Transverse colon (tissue), 4 donors: ENCODE measurements at regions not wholly inside any gene's neighbourhood (a gene's known extent, or its start where the extent isn't known, plus 50 kb on each side); places are given as distances from the start of the nearest gene placed in this dataset.
"Not testable (repeated sequence)": the region's sequence is repeated elsewhere in the genome, so short reads cannot be mapped to it uniquely, and the experiment has no call there.

Experiments used
- CTCF ChIP-seq, 5 experiments: fragments of 200-600 bp in 3 of 5; fragments of 450-650 bp in 2 of 5; sonication (generic) in 3 of 5; IDR thresholded peaks; 1 replicate in 2 of 5; 2 replicates in 3 of 5; pipeline ENCODE4 v1.5.1; 2016 to 2017; ENCODE audit warnings: antibody characterized with exemption in 5 of 5, inconsistent platforms in 3 of 5, mild to moderate bottlenecking in 2 of 5, moderate library complexity in 1 of 5
- POLR2A ChIP-seq: fragments of 450-650 bp; IDR thresholded peaks from one replicate; pipeline ENCODE4 v1.6.1; 2016; ENCODE audit warnings: antibody characterized with exemption, mild to moderate bottlenecking, moderate library complexity
- POLR2AphosphoS5 ChIP-seq, 3 donors: sonication (generic); formaldehyde crosslinking; IDR thresholded peaks; one replicate each; pipeline ENCODE4 v1.6.1; 2016; ENCODE audit warnings: antibody characterized with exemption in 3 of 3

- TF ChIP-seq POLR2A; CTCF (IDR thresholded peaks at IDR 0.05); POLR2AphosphoS5 (IDR thresholded peaks at IDR 0.05): not testable (repeated sequence)
Observed at GRCh38 chr3:154810017-154810416, 270.1 kb upstream of the MME start.
